Neutrophil (primary cell): ENCODE measurements at regions not wholly inside any gene's neighbourhood (a gene's known extent, or its start where the extent isn't known, plus 50 kb on each side); places are given as distances from the start of the nearest gene placed in this dataset.

Experiments
- H3K27ac ChIP-seq: fragments of 200-600 bp; sonication (generic); 2 replicates; pipeline ENCODE4 v1.5.1; 2016; ENCODE audit warnings: mild to moderate bottlenecking, moderate library complexity
- H3K27me3 ChIP-seq: fragments of 200-600 bp; sonication (generic); 2 replicates; pipeline ENCODE4 v1.6.0; 2016; ENCODE audit warnings: mild to moderate bottlenecking
- H3K36me3 ChIP-seq: fragments of 200-600 bp; sonication (generic); 2 replicates; pipeline ENCODE4 v1.5.1; 2017
- H3K4me1 ChIP-seq, 2 experiments: fragments of 200-600 bp in 1 of 2; sonication (generic) in 1 of 2; 1 replicate in 1 of 2; 2 replicates in 1 of 2; pipeline versions ENCODE4 v1.5.1 to v1.6.1; 2013 to 2016; ENCODE audit warnings: low read depth in 1 of 2, low read length in 1 of 2, mild to moderate bottlenecking in 1 of 2, moderate library complexity in 1 of 2; ENCODE audit not compliant: control insufficient read depth in 1 of 2, insufficient read depth in 1 of 2
- H3K4me3 ChIP-seq, 2 experiments: fragments of 200-600 bp in 1 of 2; sonication (generic) in 1 of 2; 1 replicate in 1 of 2; 2 replicates in 1 of 2; pipeline ENCODE4 v1.5.1; 2013 to 2016; ENCODE audit warnings: low read depth in 1 of 2, low read length in 1 of 2, mild to moderate bottlenecking in 1 of 2, moderate library complexity in 1 of 2
- H3K9me3 ChIP-seq: fragments of 200-600 bp; sonication (generic); 2 replicates; pipeline ENCODE4 v1.5.1; 2016
- CTCF ChIP-seq: fragments of 200-600 bp; sonication (generic); IDR thresholded peaks from 2 replicates; pipeline ENCODE4 v1.5.1; 2016; ENCODE audit warnings: antibody characterized with exemption

GRCh38 chr10:9238041-9238440, 1183.6 kb downstream of the GATA3 start:
- H3K4me3 ChIP-seq, result no peak overlapping the region
- H3K27ac ChIP-seq, result no peak overlapping the region
- H3K9me3 ChIP-seq, result no peaks in the 10 kb centered on the region
- no peaks in the 10 kb centered on the region for H3K4me1 ChIP-seq
- TF ChIP-seq CTCF, result no peak
- no peaks in the 10 kb centered on the region for H3K36me3 ChIP-seq
- H3K27me3 ChIP-seq, result peaks cover 37% of the 10 kb centered on the region

- Histone ChIP-seq H3K9me3 (no peaks in the 10 kb centered on the region), H3K27ac (no peak overlapping the region), H3K4me3 (no peak overlapping the region), H3K27me3 (peaks cover 24% of the 10 kb centered on the region), H3K4me1 (no peaks in the 10 kb centered on the region), H3K36me3 (no peaks in the 10 kb centered on the region)
- no peak for TF ChIP-seq CTCF
Measured at GRCh38 chr10:9239298-9239697, 1184.8 kb downstream of the GATA3 start.

- H3K4me3 ChIP-seq, result no peak overlapping the region
- TF ChIP-seq CTCF, result no peak
- peaks cover 7% of the 10 kb centered on the region for H3K27me3 ChIP-seq
- H3K4me1 ChIP-seq, result no peaks in the 10 kb centered on the region
- no peaks in the 10 kb centered on the region for H3K9me3 ChIP-seq
- H3K27ac ChIP-seq, result no peak overlapping the region
- H3K36me3 ChIP-seq, result no peaks in the 10 kb centered on the region
Measured at GRCh38 chr10:9243941-9244411, 1189.5 kb downstream of the GATA3 start.

- no peaks in the 10 kb centered on the region for H3K27me3 ChIP-seq
- H3K36me3 ChIP-seq, result no peaks in the 10 kb centered on the region
- H3K4me3 ChIP-seq, result no peak overlapping the region
- no peak for TF ChIP-seq CTCF
- no peak overlapping the region for H3K27ac ChIP-seq
- no peaks in the 10 kb centered on the region for H3K9me3 ChIP-seq
- no peaks in the 10 kb centered on the region for H3K4me1 ChIP-seq
Measured at GRCh38 chr10:9244864-9245263, 1190.4 kb downstream of the GATA3 start.

- Histone ChIP-seq H3K9me3 (no peaks in the 10 kb centered on the region), H3K4me1 (no peaks in the 10 kb centered on the region), H3K4me3 (no peak overlapping the region), H3K27ac (no peak overlapping the region), H3K36me3 (no peaks in the 10 kb centered on the region), H3K27me3 (no peaks in the 10 kb centered on the region)
- TF ChIP-seq CTCF, result no peak
Measured at GRCh38 chr10:9253121-9253520, 1198.6 kb downstream of the GATA3 start.

- Histone ChIP-seq H3K4me3 (no peak overlapping the region), H3K9me3 (no peaks in the 10 kb centered on the region), H3K36me3 (no peaks in the 10 kb centered on the region), H3K27ac (no peak overlapping the region), H3K4me1 (no peaks in the 10 kb centered on the region), H3K27me3 (no peaks in the 10 kb centered on the region)
- no peak for TF ChIP-seq CTCF
Measured at GRCh38 chr10:9254353-9254752, 1199.9 kb downstream of the GATA3 start.
